DMS79 treated with DMSO at 0.1 percent for 48 hours (cell line): ENCODE measurements at regions not wholly inside any gene's neighbourhood (a gene's known extent, or its start where the extent isn't known, plus 50 kb on each side); places are given as distances from the start of the nearest gene placed in this dataset.
"Not testable (repeated sequence)": the region's sequence is repeated elsewhere in the genome, so short reads cannot be mapped to it uniquely, and the experiment has no call there.

Experiments used
- DNase-seq: peaks from one replicate; lab custom pipeline; 2025; lab: John Stamatoyannopoulos, UW

GRCh38 chr5:13640270-13640669 is 304.2 kb downstream of the DNAH5 start:
- no peak for DNase-seq

- DNase-seq: no peak
Measured at GRCh38 chr5:13632676-13633075, 311.8 kb downstream of the DNAH5 start.

- DNase-seq: no peak
Measured at GRCh38 chr5:13629218-13629617, 315.3 kb downstream of the DNAH5 start.

- DNase-seq: no peak
Measured at GRCh38 chr5:13627673-13628454, 316.6 kb downstream of the DNAH5 start.

- no peak for DNase-seq
Measured at GRCh38 chr5:13625616-13626198, 318.8 kb downstream of the DNAH5 start.

- no peak for DNase-seq
Measured at GRCh38 chr5:13624283-13625074, 320.0 kb downstream of the DNAH5 start.

- DNase-seq: no peak
Measured at GRCh38 chr5:13613621-13614020, 330.9 kb downstream of the DNAH5 start.

GRCh38 chr5:13611604-13612003 is 332.9 kb downstream of the DNAH5 start:
- no peak for DNase-seq

- no peak for DNase-seq
Measured at GRCh38 chr5:13609504-13609903, 335.0 kb downstream of the DNAH5 start.

- DNase-seq: no peak
Measured at GRCh38 chr5:13606051-13606450, 338.4 kb downstream of the DNAH5 start.

- no peak for DNase-seq
Measured at GRCh38 chr5:13601112-13601511, 343.4 kb downstream of the DNAH5 start.

GRCh38 chr5:13595978-13596377 is 348.5 kb downstream of the DNAH5 start:
- no peak for DNase-seq

- DNase-seq: no peak
Measured at GRCh38 chr5:13591621-13592020, 352.9 kb downstream of the DNAH5 start.

- no peak for DNase-seq
Measured at GRCh38 chr5:13585324-13585723, 359.2 kb downstream of the DNAH5 start.

- no peak for DNase-seq
Measured at GRCh38 chr5:13581914-13582313, 362.6 kb downstream of the DNAH5 start.

- DNase-seq: no peak
Measured at GRCh38 chr5:13581132-13581531, 363.4 kb downstream of the DNAH5 start.

GRCh38 chr5:13580058-13580457 is 364.4 kb downstream of the DNAH5 start:
- no peak for DNase-seq

- DNase-seq: not testable (repeated sequence)
Measured at GRCh38 chr5:13579091-13579490, 365.4 kb downstream of the DNAH5 start.

GRCh38 chr5:13578311-13579039 is 366.0 kb downstream of the DNAH5 start:
- DNase-seq: not testable (repeated sequence)

- no peak for DNase-seq
Measured at GRCh38 chr5:13574574-13574973, 369.9 kb downstream of the DNAH5 start.

- DNase-seq: no peak
Measured at GRCh38 chr5:13572163-13572562, 372.3 kb downstream of the DNAH5 start.

- no peak for DNase-seq
Measured at GRCh38 chr5:13569090-13569715, 375.3 kb downstream of the DNAH5 start.
